Vagina (tissue), 2 donors: ENCODE measurements at regions not wholly inside any gene's neighbourhood (a gene's known extent, or its start where the extent isn't known, plus 50 kb on each side); places are given as distances from the start of the nearest gene placed in this dataset.

Experiments
- DNase-seq, 2 donors: peaks; one replicate each; pipeline ENCODE4 v3.0.0-alpha.2; 2017; ENCODE audit errors: extremely low spot score in 2 of 2
- H3K27ac ChIP-seq: fragments of 200-600 bp; sonication (generic); one replicate; pipeline ENCODE4 v1.5.1; 2019
- H3K27me3 ChIP-seq: fragments of 200-600 bp; sonication (generic); one replicate; pipeline ENCODE4 v1.5.1; 2019
- H3K36me3 ChIP-seq, 2 donors: fragments of 200-600 bp; sonication (generic); one replicate each; pipeline ENCODE4 v1.5.1; 2017 to 2019
- H3K4me1 ChIP-seq: fragments of 200-600 bp; sonication (generic); one replicate; pipeline ENCODE4 v1.5.1; 2019
- H3K4me3 ChIP-seq, 2 donors: fragments of 200-600 bp; sonication (generic); 1 replicate in 1 of 2; 2 replicates in 1 of 2; pipeline ENCODE4 v1.5.1; 2016 to 2019
- H3K9me3 ChIP-seq: fragments of 200-600 bp; sonication (generic); one replicate; pipeline ENCODE4 v1.5.1; 2019
- POLR2A ChIP-seq, 2 donors: fragments of 450-650 bp; IDR thresholded peaks; one replicate each; pipeline ENCODE4 v1.6.1; 2017; ENCODE audit warnings: antibody characterized with exemption in 2 of 2, mild to moderate bottlenecking in 2 of 2, moderate library complexity in 2 of 2
- POLR2AphosphoS5 ChIP-seq, 2 donors: sonication (generic); formaldehyde crosslinking; IDR thresholded peaks; one replicate each; pipeline ENCODE4 v1.9.0; 2017; ENCODE audit warnings: antibody characterized with exemption in 2 of 2, mild to moderate bottlenecking in 2 of 2, low read depth in 1 of 2; ENCODE audit not compliant: insufficient read depth in 1 of 2
- intact Hi-C: fragments of 100-400 bp; cut with DNase I; formaldehyde crosslinking; loops from one replicate; pipeline ENCODE4 v1.15.1; 2023
- TF ChIP-seq, protein P1 (sequence below), 3 experiments: fragments of 450-650 bp in 2 of 3; fragments of 200-600 bp in 1 of 3; sonication (generic) in 1 of 3; IDR thresholded peaks; one replicate each; pipeline ENCODE4 v1.5.1; 2017 to 2019; ENCODE audit warnings: antibody characterized with exemption in 3 of 3, mild to moderate bottlenecking in 2 of 3, moderate library complexity in 2 of 3

DNA sequence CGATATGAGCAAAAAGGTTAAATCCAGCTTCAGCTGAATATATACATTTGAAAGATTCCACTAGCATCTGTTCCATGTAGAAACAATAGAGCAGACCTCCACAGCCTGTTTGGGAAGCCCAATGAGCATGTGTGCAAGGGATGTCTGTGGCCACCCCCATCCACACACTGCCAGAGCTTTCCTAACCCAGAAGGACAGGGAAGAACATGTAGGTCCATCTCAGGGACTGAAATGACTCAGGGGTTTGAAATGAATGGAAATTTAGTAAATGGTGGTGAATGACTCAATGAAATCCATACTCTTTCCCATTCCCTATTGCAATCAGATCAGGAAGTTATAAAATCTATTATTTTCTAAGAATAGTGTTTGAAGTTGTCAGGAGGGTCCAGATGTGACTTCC lies 397.2 kb downstream of the DUSP10 start:
- intact Hi-C loops = no loop called here
- no peaks in the 10 kb centered on the region for H3K27me3 ChIP-seq
- no peak for DNase-seq
- H3K36me3 ChIP-seq = no peaks in the 10 kb centered on the region
- no peak overlapping the region for H3K27ac ChIP-seq
- H3K9me3 ChIP-seq = no peaks in the 10 kb centered on the region
- no peaks in the 10 kb centered on the region for H3K4me1 ChIP-seq
- no peak overlapping the region for H3K4me3 ChIP-seq
- TF ChIP-seq POLR2A (IDR thresholded peaks at IDR 0.05) = no peak

DNA sequence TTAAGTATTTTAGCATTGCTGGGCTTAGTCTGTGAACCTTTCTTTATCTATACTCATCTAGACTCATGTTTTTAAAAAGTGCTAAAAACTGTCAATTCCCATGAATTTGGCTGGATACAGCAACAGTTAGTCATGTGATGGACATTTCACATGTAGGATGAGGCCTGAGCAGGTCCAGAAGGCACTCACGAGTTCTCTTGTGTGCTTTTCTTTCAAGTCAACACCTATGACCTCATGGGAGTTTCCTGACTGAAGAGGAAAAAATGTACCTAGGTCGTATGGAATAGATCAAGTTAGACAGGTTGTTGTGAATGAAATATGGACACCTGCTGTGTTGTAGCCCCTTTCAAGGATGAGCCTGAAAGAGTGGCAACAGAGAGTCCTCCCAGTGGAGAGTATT lies 394.2 kb downstream of the DUSP10 start:
- intact Hi-C loops = no loop called here
- no peaks in the 10 kb centered on the region for H3K9me3 ChIP-seq
- no peak overlapping the region for H3K27ac ChIP-seq
- TF ChIP-seq, protein P1, sequence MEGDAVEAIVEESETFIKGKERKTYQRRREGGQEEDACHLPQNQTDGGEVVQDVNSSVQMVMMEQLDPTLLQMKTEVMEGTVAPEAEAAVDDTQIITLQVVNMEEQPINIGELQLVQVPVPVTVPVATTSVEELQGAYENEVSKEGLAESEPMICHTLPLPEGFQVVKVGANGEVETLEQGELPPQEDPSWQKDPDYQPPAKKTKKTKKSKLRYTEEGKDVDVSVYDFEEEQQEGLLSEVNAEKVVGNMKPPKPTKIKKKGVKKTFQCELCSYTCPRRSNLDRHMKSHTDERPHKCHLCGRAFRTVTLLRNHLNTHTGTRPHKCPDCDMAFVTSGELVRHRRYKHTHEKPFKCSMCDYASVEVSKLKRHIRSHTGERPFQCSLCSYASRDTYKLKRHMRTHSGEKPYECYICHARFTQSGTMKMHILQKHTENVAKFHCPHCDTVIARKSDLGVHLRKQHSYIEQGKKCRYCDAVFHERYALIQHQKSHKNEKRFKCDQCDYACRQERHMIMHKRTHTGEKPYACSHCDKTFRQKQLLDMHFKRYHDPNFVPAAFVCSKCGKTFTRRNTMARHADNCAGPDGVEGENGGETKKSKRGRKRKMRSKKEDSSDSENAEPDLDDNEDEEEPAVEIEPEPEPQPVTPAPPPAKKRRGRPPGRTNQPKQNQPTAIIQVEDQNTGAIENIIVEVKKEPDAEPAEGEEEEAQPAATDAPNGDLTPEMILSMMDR (IDR thresholded peaks at IDR 0.05) = no peak
- no peak for TF ChIP-seq POLR2A (IDR thresholded peaks at IDR 0.05)
- no peak for TF ChIP-seq POLR2AphosphoS5 (IDR thresholded peaks at IDR 0.05; ENCODE audit: insufficient read depth in 1 of 2, low read depth in 1 of 2)
- H3K4me1 ChIP-seq = no peaks in the 10 kb centered on the region
- DNase-seq = no peak
- H3K4me3 ChIP-seq = no peak overlapping the region
- no peaks in the 10 kb centered on the region for H3K27me3 ChIP-seq
- H3K36me3 ChIP-seq = no peaks in the 10 kb centered on the region

DNA sequence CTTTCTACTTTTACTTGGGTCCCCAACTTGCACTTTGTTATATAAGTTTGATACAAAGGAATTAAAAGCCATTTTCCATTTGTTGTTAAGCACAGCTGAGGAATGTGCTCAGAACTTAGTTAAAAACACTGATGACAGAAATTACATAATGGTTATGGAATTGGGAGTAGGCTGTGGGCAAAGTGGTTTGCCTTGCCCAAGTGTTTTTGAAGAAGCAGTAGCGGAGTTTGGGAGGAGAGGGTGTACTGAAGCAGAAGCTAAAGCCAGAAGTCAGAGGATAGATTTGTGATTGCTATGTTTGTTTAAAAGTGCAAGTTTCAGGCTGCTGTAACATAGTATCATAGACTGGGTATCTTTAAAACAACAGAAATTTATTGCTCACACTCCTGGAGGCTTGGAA lies 391.8 kb downstream of the DUSP10 start:
- no peaks in the 10 kb centered on the region for H3K27me3 ChIP-seq
- no peaks in the 10 kb centered on the region for H3K36me3 ChIP-seq
- H3K27ac ChIP-seq = no peak overlapping the region
- no peaks in the 10 kb centered on the region for H3K9me3 ChIP-seq
- H3K4me1 ChIP-seq = no peaks in the 10 kb centered on the region
- TF ChIP-seq POLR2AphosphoS5 (IDR thresholded peaks at IDR 0.05; ENCODE audit: insufficient read depth in 1 of 2, low read depth in 1 of 2) = no peak
- TF ChIP-seq POLR2A (IDR thresholded peaks at IDR 0.05) = no peak
- TF ChIP-seq, protein P1 (IDR thresholded peaks at IDR 0.05) = no peak
- H3K4me3 ChIP-seq = no peak overlapping the region
- intact Hi-C loops = no loop called here
- DNase-seq = no peak

DNA sequence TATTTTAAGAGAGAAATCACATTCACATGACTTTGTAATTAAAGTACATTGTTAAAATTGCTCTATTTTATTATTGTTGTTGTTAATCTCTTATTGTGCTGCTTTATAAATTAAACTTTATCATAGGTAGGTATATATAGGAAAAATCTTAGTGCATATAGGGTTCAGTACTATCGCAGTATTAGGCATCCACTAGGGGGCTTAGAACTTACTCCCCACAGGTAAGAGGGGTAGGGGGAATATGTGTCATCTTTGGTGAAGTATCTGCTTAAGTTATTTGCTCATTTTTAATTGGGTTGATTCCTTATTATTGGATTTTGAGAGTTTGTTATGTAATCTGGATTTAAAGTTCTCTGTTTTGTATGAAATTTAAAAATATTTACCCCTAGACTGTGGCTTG lies 385.2 kb downstream of the DUSP10 start:
- Histone ChIP-seq H3K4me1 (no peaks in the 10 kb centered on the region), H3K27ac (no peak overlapping the region), H3K27me3 (no peaks in the 10 kb centered on the region), H3K4me3 (no peak overlapping the region), H3K36me3 (no peaks in the 10 kb centered on the region), H3K9me3 (no peaks in the 10 kb centered on the region)
- intact Hi-C loops = no loop called here
- TF ChIP-seq, protein P1 (IDR thresholded peaks at IDR 0.05) = no peak
- TF ChIP-seq POLR2AphosphoS5 (IDR thresholded peaks at IDR 0.05; ENCODE audit: insufficient read depth in 1 of 2, low read depth in 1 of 2) = no peak
- TF ChIP-seq POLR2A (IDR thresholded peaks at IDR 0.05) = no peak
- DNase-seq = no peak

DNA sequence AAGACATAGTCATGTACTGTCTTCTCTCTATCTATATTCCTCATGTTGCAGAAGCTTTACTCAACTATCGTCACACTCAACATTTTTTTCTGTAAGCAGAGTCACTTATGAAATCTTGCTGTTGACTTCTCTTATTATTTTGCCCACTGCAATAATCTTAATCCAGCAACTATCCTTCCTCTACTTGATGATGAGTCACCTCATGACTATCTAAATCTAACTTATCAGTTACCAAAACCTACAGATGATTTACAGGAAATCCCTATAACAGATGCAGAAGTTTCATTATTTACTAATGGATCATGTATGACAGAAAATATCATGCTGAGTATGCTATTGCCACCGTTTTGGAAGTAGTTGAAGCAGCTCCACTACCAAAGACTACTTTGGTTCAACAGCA lies 378.9 kb downstream of the DUSP10 start:
- Histone ChIP-seq H3K4me1 (no peaks in the 10 kb centered on the region), H3K36me3 (no peaks in the 10 kb centered on the region), H3K27ac (no peak overlapping the region), H3K4me3 (no peak overlapping the region), H3K9me3 (no peaks in the 10 kb centered on the region), H3K27me3 (no peaks in the 10 kb centered on the region)
- TF ChIP-seq, protein P1 (IDR thresholded peaks at IDR 0.05) = no peak
- TF ChIP-seq POLR2A (IDR thresholded peaks at IDR 0.05) (no peak), POLR2AphosphoS5 (IDR thresholded peaks at IDR 0.05; ENCODE audit: insufficient read depth in 1 of 2, low read depth in 1 of 2) (no peak)
- intact Hi-C loops = no loop called here
- no peak for DNase-seq
